CD14-positive monocyte (primary cell): ENCODE measurements at regions not wholly inside any gene's neighbourhood (a gene's known extent, or its start where the extent isn't known, plus 50 kb on each side); places are given as distances from the start of the nearest gene placed in this dataset.

Source experiments
- DNase-seq, 3 donors: peaks; one replicate each; pipeline ENCODE4 v3.0.0-alpha.2; 2011 to 2022
- H2AFZ ChIP-seq: 2 replicates; pipeline ENCODE4 v1.6.0; 2012; ENCODE audit warnings: mild to moderate bottlenecking, low read depth, low read length, inconsistent platforms; ENCODE audit not compliant: insufficient read depth, poor library complexity, severe bottlenecking
- H3K27ac ChIP-seq, 2 donors: 1 replicate in 1 of 2; 2 replicates in 1 of 2; pipeline ENCODE4 v1.5.1; 2012 to 2013; ENCODE audit warnings: low read length in 2 of 2, control low read depth in 1 of 2, inconsistent platforms in 1 of 2, low read depth in 1 of 2, mild to moderate bottlenecking in 1 of 2
- H3K27me3 ChIP-seq, 2 donors: one replicate each; pipeline versions ENCODE4 v1.6.0 to v1.6.1; 2011 to 2013; ENCODE audit warnings: low read length in 2 of 2; ENCODE audit not compliant: control insufficient read depth in 2 of 2, insufficient read depth in 2 of 2
- H3K36me3 ChIP-seq, 2 donors: replicated peaks in 1 of 2; 1 replicate in 1 of 2; 2 replicates in 1 of 2; pipeline versions ENCODE4 v1.5.1 to v1.6.1; 2012 to 2013; ENCODE audit warnings: low read length in 2 of 2, control low read depth in 1 of 2, inconsistent platforms in 1 of 2, mild to moderate bottlenecking in 1 of 2; ENCODE audit not compliant: insufficient read depth in 2 of 2, control insufficient read depth in 1 of 2
- H3K4me1 ChIP-seq, 2 donors: 1 replicate in 1 of 2; 2 replicates in 1 of 2; pipeline versions ENCODE4 v1.5.1 to v1.6.1; 2012 to 2013; ENCODE audit warnings: low read length in 2 of 2, control low read depth in 1 of 2, inconsistent platforms in 1 of 2, mild to moderate bottlenecking in 1 of 2, moderate library complexity in 1 of 2; ENCODE audit not compliant: insufficient read depth in 2 of 2, control insufficient read depth in 1 of 2
- H3K4me2 ChIP-seq: replicated peaks from 2 replicates; pipeline ENCODE3; 2012; ENCODE audit warnings: low read length, moderate library complexity, mild to moderate bottlenecking; ENCODE audit not compliant: poor library complexity, severe bottlenecking; ENCODE audit errors: extremely low read depth
- H3K4me3 ChIP-seq, 3 experiments: fragments of 200-600 bp in 1 of 3; sonication (generic) in 1 of 3; replicated peaks in 1 of 3; 1 replicate in 2 of 3; 2 replicates in 1 of 3; pipeline ENCODE4 v1.5.1; 2011 to 2013; ENCODE audit warnings: low read length in 3 of 3, mild to moderate bottlenecking in 3 of 3, control low read depth in 2 of 3, low read depth in 2 of 3, inconsistent platforms in 1 of 3, moderate library complexity in 1 of 3
- H3K79me2 ChIP-seq: 2 replicates; pipeline ENCODE4 v1.6.0; 2012; ENCODE audit warnings: mild to moderate bottlenecking, control low read depth, inconsistent platforms, low read length, moderate library complexity; ENCODE audit not compliant: insufficient read depth
- H3K9ac ChIP-seq: 2 replicates; pipeline ENCODE4 v1.6.0; 2017; ENCODE audit warnings: low read length, mild to moderate bottlenecking; ENCODE audit not compliant: insufficient read depth, poor library complexity, severe bottlenecking
- H3K9me3 ChIP-seq, 2 donors: replicated peaks in 1 of 2; 1 replicate in 1 of 2; 2 replicates in 1 of 2; pipeline versions ENCODE4 v1.5.1 to v1.6.1; 2012 to 2013; ENCODE audit warnings: low read length in 2 of 2, control low read depth in 1 of 2; ENCODE audit not compliant: control insufficient read depth in 1 of 2, insufficient read depth in 1 of 2
- H4K20me1 ChIP-seq: 2 replicates; pipeline ENCODE4 v1.6.0; 2012; ENCODE audit warnings: mild to moderate bottlenecking, low read length, control low read depth, moderate library complexity; ENCODE audit not compliant: insufficient read depth
- H3K27ac Mint-ChIP-seq, 7 donors: one replicate each; pipeline ENCODE4 v1.8.0; 2020; ENCODE audit warnings: mild to moderate bottlenecking in 7 of 7, mixed read lengths in 7 of 7, moderate library complexity in 6 of 7, inconsistent platforms in 2 of 7
- H3K27me3 Mint-ChIP-seq, 3 donors: one replicate each; pipeline ENCODE4 v1.8.0; 2021 to 2022; ENCODE audit warnings: low read depth in 3 of 3, mild to moderate bottlenecking in 3 of 3, mixed read lengths in 3 of 3, moderate library complexity in 3 of 3, inconsistent platforms in 1 of 3
- H3K36me3 Mint-ChIP-seq, 2 donors: one replicate each; pipeline ENCODE4 v1.8.0; 2020; ENCODE audit warnings: mixed read lengths in 2 of 2, inconsistent platforms in 1 of 2, mild to moderate bottlenecking in 1 of 2
- H3K4me1 Mint-ChIP-seq: one replicate; pipeline ENCODE4 v1.8.0; 2020; ENCODE audit warnings: mild to moderate bottlenecking, mixed read lengths
- H3K4me3 Mint-ChIP-seq, 2 donors: one replicate each; pipeline ENCODE4 v1.8.0; 2020; ENCODE audit warnings: mild to moderate bottlenecking in 2 of 2, mixed read lengths in 2 of 2, moderate library complexity in 1 of 2
- H3K9me3 Mint-ChIP-seq, 7 donors: one replicate each; pipeline ENCODE4 v1.8.0; 2020 to 2022; ENCODE audit warnings: mixed read lengths in 7 of 7, mild to moderate bottlenecking in 6 of 7, moderate library complexity in 6 of 7, inconsistent platforms in 2 of 7
- CTCF ChIP-seq: fragments of 200-600 bp; IDR thresholded peaks from one replicate; pipeline ENCODE4 v1.8.0; 2022; ENCODE audit warnings: antibody characterized with exemption, mild to moderate bottlenecking
- WGBS: methylation state at CpG from one replicate; pipeline ENCODE4 v1.1.5; 2013; ENCODE audit warnings: missing lambda C conversion rate; ENCODE audit not compliant: insufficient coverage; 5-methylcytosine and 5-hydroxymethylcytosine counted together
- intact Hi-C, 2 donors: fragments of 100-400 bp; cut with micrococcal nuclease; formaldehyde crosslinking; loops; one replicate each; pipeline versions ENCODE4 v1.15.0 to v1.15.1; 2023

DNA sequence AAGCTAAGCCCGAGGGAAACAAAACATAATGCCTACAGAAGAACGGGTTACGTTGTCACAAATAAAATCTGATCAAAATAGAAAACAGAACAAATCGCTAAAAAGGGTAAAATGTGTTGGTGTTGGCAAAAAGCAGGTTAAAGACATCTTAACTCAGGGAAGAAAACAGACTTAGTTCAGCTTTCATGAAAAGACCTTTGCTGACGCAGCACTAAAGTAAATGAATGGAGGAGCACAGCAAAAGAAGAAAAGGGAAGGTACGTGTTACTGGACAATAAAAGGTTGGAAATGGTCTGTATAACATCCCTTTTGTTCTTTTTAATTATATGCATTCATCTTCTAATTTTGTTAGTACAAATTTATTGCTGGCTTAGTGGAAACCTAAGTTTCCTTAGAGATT is 117.4 kb upstream of the DSEL start:
- Mint-ChIP-seq H3K4me1 (no peaks in the 10 kb centered on the region), H3K9me3 (peaks cover 0 to 7% (median 2%) of the 10 kb centered on the region in 7 donors), H3K27ac (no peak overlapping the region), H3K36me3 (no peaks in the 10 kb centered on the region), H3K27me3 (peaks cover 0 to 2% (median 0%) of the 10 kb centered on the region in 3 donors), H3K4me3 (no peak overlapping the region)
- H3K27ac ChIP-seq = no peak overlapping the region
- intact Hi-C loops = no loop called here
- H3K4me1 ChIP-seq = no peaks in the 10 kb centered on the region
- H3K4me3 ChIP-seq = no peak overlapping the region
- H2AFZ ChIP-seq = no peak overlapping the region
- TF ChIP-seq CTCF = no peak
- no peak overlapping the region for H3K9ac ChIP-seq
- H3K79me2 ChIP-seq = no peaks in the 10 kb centered on the region
- H3K36me3 ChIP-seq = no peaks in the 10 kb centered on the region
- WGBS = 86% methylated on average over 1 of the region's 6 CpGs
- H3K4me2 ChIP-seq = no peak overlapping the region
- no peaks in the 10 kb centered on the region for H3K27me3 ChIP-seq
- no peaks in the 10 kb centered on the region for H4K20me1 ChIP-seq
- peaks cover 0 to 3% of the 10 kb centered on the region in 2 donors for H3K9me3 ChIP-seq
- DNase-seq = no peak

- no peak overlapping the region for H3K4me3 Mint-ChIP-seq
- TF ChIP-seq CTCF = no peak
- no peak overlapping the region for H3K27ac Mint-ChIP-seq
- no CpG with 5 or more reads among the region's 1 CpG for WGBS
- H3K79me2 ChIP-seq = no peaks in the 10 kb centered on the region
- H2AFZ ChIP-seq = no peak overlapping the region
- no peaks in the 10 kb centered on the region for H3K36me3 Mint-ChIP-seq
- DNase-seq = no peak
- no peak overlapping the region for H3K9ac ChIP-seq
- H3K36me3 ChIP-seq = no peaks in the 10 kb centered on the region
- H3K4me1 Mint-ChIP-seq = no peaks in the 10 kb centered on the region
- H3K27me3 Mint-ChIP-seq = no peaks in the 10 kb centered on the region
- H3K9me3 ChIP-seq = no peaks in the 10 kb centered on the region
- no peak overlapping the region for H3K4me3 ChIP-seq
- H3K27ac ChIP-seq = no peak overlapping the region
- no peak overlapping the region for H3K4me2 ChIP-seq
- H3K27me3 ChIP-seq = no peaks in the 10 kb centered on the region
- intact Hi-C loops = no loop called here
- H3K9me3 Mint-ChIP-seq = peaks cover 0 to 1% (median 0%) of the 10 kb centered on the region in 7 donors
- no peaks in the 10 kb centered on the region for H3K4me1 ChIP-seq
- H4K20me1 ChIP-seq = no peaks in the 10 kb centered on the region
Measured at GRCh38 chr18:67621906-67622305, 105.4 kb upstream of the DSEL start.
